K562 (cell line): ENCODE measurements at regions not wholly inside any gene's neighbourhood (a gene's known extent, or its start where the extent isn't known, plus 50 kb on each side); places are given as distances from the start of the nearest gene placed in this dataset.

Experiments used
- ATAC-seq: fragments of 200-7000 bp; cut with Tn5 transposase; 3 replicates; pipeline ENCODE4 v1.9.1; 2020; ENCODE audit warnings: moderate library complexity
- BruUV-seq: library from RNA; stranded (reverse); fragments of 400-500 nt; replicated peaks from 2 replicates; lab custom pipeline; 2021; lab: Mats Ljungman, UMichigan
- CTCF ChIA-PET: fragments of 300-600 bp; formaldehyde crosslinking; extraction: SDS; loops from one replicate; lab custom pipeline; 2021; ENCODE audit warnings: low intra/inter-chr PET ratio; lab: Yijun Ruan, JAX
- POLR2A ChIA-PET: fragments of 300-600, 350-650 bp; sonication (Branson Sonifier 250); formaldehyde crosslinking; extraction: SDS; loops from one replicate; lab custom pipeline; 2021; ENCODE audit warnings: antibody characterized with exemption, inconsistent platforms; lab: Yijun Ruan, JAX
- DNase-seq, 4 experiments: peaks; one replicate each; pipeline versions ENCODE4 v3.0.0 to v3.0.0-alpha.2; 2011 to 2018; ENCODE audit warnings: low spot score in 3 of 4, mixed read lengths in 3 of 4; ENCODE audit errors: extremely low read depth in 1 of 4
- FAIRE-seq: peaks from 2 replicates; lab custom pipeline; 2011; peaks lifted over from hg19 to GRCh38; lab: Jason Lieb, UNC
- H2AFZ ChIP-seq: 2 replicates; pipeline ENCODE4 v1.6.0; 2011; ENCODE audit warnings: low read depth, low read length, control low read depth, inconsistent platforms
- H3K27ac ChIP-seq: fragments of 200-600 bp; 3 replicates; pipeline ENCODE4 v1.8.0; 2011; ENCODE audit warnings: low read depth, mild to moderate bottlenecking, control low read depth, inconsistent platforms, low read length, moderate library complexity, mixed read lengths; ENCODE audit errors: extremely low read depth
- H3K27me3 ChIP-seq, 2 experiments: fragments of 300-600 bp in 1 of 2; 2 replicates in 1 of 2; 3 replicates in 1 of 2; pipeline versions ENCODE4 v1.6.0 to v1.8.0; 2011; ENCODE audit warnings: inconsistent platforms in 2 of 2, low read length in 2 of 2, mild to moderate bottlenecking in 1 of 2, mixed read lengths in 1 of 2, moderate library complexity in 1 of 2; ENCODE audit not compliant: control insufficient read depth in 2 of 2, insufficient read depth in 2 of 2
- H3K36me3 ChIP-seq: fragments of 300-600 bp; 3 replicates; pipeline ENCODE4 v1.8.0; 2011; ENCODE audit warnings: mild to moderate bottlenecking, low read length, inconsistent platforms; ENCODE audit not compliant: control insufficient read depth, insufficient read depth
- H3K4me1 ChIP-seq, 2 experiments: fragments of 200-600 bp in 1 of 2; replicated peaks in 1 of 2; 2 replicates in 1 of 2; 3 replicates in 1 of 2; pipeline versions ENCODE4 v1.5.1 to v1.8.0; 2011; ENCODE audit warnings: inconsistent platforms in 2 of 2, low read length in 2 of 2, mild to moderate bottlenecking in 1 of 2, mixed read lengths in 1 of 2, moderate library complexity in 1 of 2; ENCODE audit not compliant: control insufficient read depth in 2 of 2, insufficient read depth in 2 of 2
- H3K4me2 ChIP-seq: 2 replicates; pipeline ENCODE4 v1.6.1; 2011; ENCODE audit warnings: low read length, control low read depth, inconsistent platforms, mixed read lengths; ENCODE audit not compliant: insufficient read depth
- H3K4me3 ChIP-seq: fragments of 200-600 bp; sonication (generic), shearing (Covaris generic); 2 replicates; pipeline ENCODE4 v1.5.1; 2016; ENCODE audit warnings: control low read depth, inconsistent platforms
- H3K79me2 ChIP-seq: fragments of 200-600 bp; 3 replicates; pipeline ENCODE4 v1.8.0; 2011; ENCODE audit warnings: low read length, inconsistent platforms; ENCODE audit not compliant: control insufficient read depth, insufficient read depth
- H3K9ac ChIP-seq, 2 experiments: 2 replicates each; pipeline versions ENCODE4 v1.6.0 to v1.6.1; 2011; ENCODE audit warnings: low read depth in 2 of 2, low read length in 2 of 2, control low read depth in 1 of 2, inconsistent platforms in 1 of 2, mild to moderate bottlenecking in 1 of 2, mixed read lengths in 1 of 2; ENCODE audit not compliant: insufficient read depth in 1 of 2
- H3K9me1 ChIP-seq: one replicate; pipeline ENCODE4 v1.6.0; 2011; ENCODE audit warnings: inconsistent platforms, mild to moderate bottlenecking, low read length, moderate library complexity; ENCODE audit not compliant: control insufficient read depth, insufficient read depth
- H3K9me3 ChIP-seq: replicated peaks from 2 replicates; pipeline ENCODE4 v1.5.1; 2011; ENCODE audit warnings: low read depth, low read length, inconsistent platforms; ENCODE audit not compliant: control insufficient read depth, insufficient read depth
- H4K20me1 ChIP-seq: replicated peaks from 2 replicates; pipeline ENCODE4 v1.6.1; 2011; ENCODE audit warnings: low read length, inconsistent platforms, mixed read lengths; ENCODE audit not compliant: control insufficient read depth, insufficient read depth
- ARHGAP35 ChIP-seq: fragments of 450-650 bp; IDR thresholded peaks from 2 replicates; pipeline ENCODE4 v1.6.1; 2018; ENCODE audit not compliant: partially characterized antibody
- BCOR ChIP-seq: fragments of 450-650 bp; IDR thresholded peaks from 2 replicates; pipeline ENCODE4 v1.6.1; 2016
- CHD1 ChIP-seq: fragments of 200-600 bp; sonication (generic); IDR thresholded peaks from one replicate; pipeline ENCODE4 v1.6.1; 2012; ENCODE audit warnings: mild to moderate bottlenecking, moderate library complexity, low read length, inconsistent platforms
- CSDE1 ChIP-seq, 2 experiments: fragments of 450-650 bp; IDR thresholded peaks; 2 replicates each; pipeline ENCODE4 v1.6.1; 2016; ENCODE audit warnings: mild to moderate bottlenecking in 1 of 2
- E2F1 ChIP-seq: sonication (generic); formaldehyde crosslinking; IDR thresholded peaks from 2 replicates; pipeline ENCODE4 v1.8.1; 2023; ENCODE audit warnings: mild to moderate bottlenecking, missing genetic modification reagents, moderate library complexity
- FOXJ2 ChIP-seq: fragments of 200-800 bp; sonication (Bioruptor generic); IDR thresholded peaks from 2 replicates; pipeline ENCODE4 v1.6.1; 2016; ENCODE audit warnings: missing genetic modification characterization, missing compliant biosample characterization
- FOXO4 ChIP-seq: fragments of 450-650 bp; formaldehyde crosslinking; IDR thresholded peaks from 2 replicates; pipeline ENCODE4 v1.4.0; 2020; ENCODE audit warnings: mild to moderate bottlenecking, moderate library complexity
- IRF1 ChIP-seq: sonication (generic); formaldehyde crosslinking; IDR thresholded peaks from 2 replicates; pipeline ENCODE4 v1.8.0; 2022; ENCODE audit warnings: missing genetic modification reagents, mild to moderate bottlenecking, borderline replicate concordance
- POLR2H ChIP-seq: IDR thresholded peaks from 2 replicates; pipeline ENCODE4 v1.6.1; 2016; ENCODE audit warnings: missing genetic modification characterization, low read depth, mild to moderate bottlenecking, control low read depth, missing compliant biosample characterization, moderate library complexity
- RFX5 ChIP-seq: IDR thresholded peaks from 2 replicates; pipeline ENCODE4 v1.6.1; 2011; ENCODE audit warnings: low read depth, mild to moderate bottlenecking, improper control_type of control experiment, low read length
- RNF2 ChIP-seq: sonication (generic); IDR thresholded peaks from 2 replicates; pipeline ENCODE4 v1.6.1; 2016
- SMAD2 ChIP-seq: fragments of 150-350 bp; IDR thresholded peaks from 2 replicates; pipeline ENCODE4 v1.6.1; 2014; ENCODE audit warnings: low read depth, mild to moderate bottlenecking, low read length
- SRSF9 ChIP-seq: fragments of 200-400 bp; formaldehyde crosslinking; IDR thresholded peaks from 2 replicates; pipeline ENCODE4 v1.6.1; 2017; ENCODE audit warnings: low read depth, low read length, borderline replicate concordance
- TBL1XR1 ChIP-seq, 2 experiments: IDR thresholded peaks; 2 replicates each; pipeline ENCODE4 v1.6.1; 2012; ENCODE audit warnings: improper control_type of control experiment in 2 of 2, low read length in 2 of 2, mild to moderate bottlenecking in 1 of 2
- TEAD1 ChIP-seq, 2 experiments: fragments of 450-650 bp in 1 of 2; sonication (generic) in 1 of 2; formaldehyde crosslinking; IDR thresholded peaks; 2 replicates each; pipeline versions ENCODE4 v1.4.0 to v1.8.0; 2020 to 2022; ENCODE audit warnings: mild to moderate bottlenecking in 2 of 2, missing genetic modification reagents in 1 of 2
- ZC3H8 ChIP-seq: fragments of 450-650 bp; IDR thresholded peaks from 2 replicates; pipeline ENCODE4 v1.6.1; 2017
- ZNF274 ChIP-seq: IDR thresholded peaks from 2 replicates; pipeline ENCODE4 v1.6.1; 2011; ENCODE audit warnings: low read depth, mild to moderate bottlenecking, low read length, moderate library complexity, borderline replicate concordance
- ZNF398 ChIP-seq: fragments of 250-450 bp; sonication (Bioruptor Pico); IDR thresholded peaks from 2 replicates; pipeline ENCODE4 v1.8.0; 2021; ENCODE audit warnings: moderate library complexity, mild to moderate bottlenecking, inconsistent platforms
- ZNF696 ChIP-seq: fragments of 250-450 bp; sonication (Bioruptor Pico); conservative IDR thresholded peaks from 2 replicates; pipeline ENCODE4 v1.4.0; 2020; ENCODE audit warnings: mild to moderate bottlenecking, moderate library complexity
- WGBS: fragments of 100-300 bp; shearing (Covaris generic); methylation state at CpG from one replicate; pipeline ENCODE4 v1.1.6; 2016; ENCODE audit warnings: low coverage, mixed read lengths; ENCODE audit not compliant: insufficient coverage; ENCODE audit errors: missing lambda C conversion rate; 5-methylcytosine and 5-hydroxymethylcytosine counted together
- in situ Hi-C: fragments of 300-500 bp; cut with MboI; formaldehyde crosslinking; loops from 4 replicates; pipeline ENCODE4 v1.15.0; 2018; ENCODE audit warnings: inconsistent platforms, mixed read lengths
- intact Hi-C: fragments of 100-400 bp; cut with micrococcal nuclease; formaldehyde crosslinking; loops from 2 replicates; pipeline ENCODE4 v1.14.2; 2022

GRCh38 chr2:37869304-37869703 is 55.8 kb upstream of the RMDN2 start:
- Histone ChIP-seq H2AFZ (no peak overlapping the region), H4K20me1 (peaks cover under 1% of the 10 kb centered on the region; the same call in 1 of the 2 replicates), H3K27ac (no peak overlapping the region), H3K9ac (no peak overlapping the region), H3K4me2 (no peak overlapping the region), H3K4me1 (no peaks in the 10 kb centered on the region; a peak in 1 of 5 replicates), H3K27me3 (peaks cover 14 to 29% of the 10 kb centered on the region in 2 experiments), H3K79me2 (no peaks in the 10 kb centered on the region), H3K4me3 (no peak overlapping the region), H3K9me3 (no peaks in the 10 kb centered on the region), H3K36me3 (no peaks in the 10 kb centered on the region), H3K9me1 (no peaks in the 10 kb centered on the region)
- CTCF ChIA-PET = no interaction called here
- ATAC-seq = no peak
- TF ChIP-seq FOXO4 (CRISPR knock-in tag) = no peak
- TF ChIP-seq CSDE1 (IDR thresholded peaks at IDR 0.05) = no peak
- TF ChIP-seq RNF2 = no peak
- TF ChIP-seq ZNF398 = no peak
- TF ChIP-seq BCOR = no peak
- no peak for TF ChIP-seq SRSF9
- no peak for TF ChIP-seq TBL1XR1 (IDR thresholded peaks at IDR 0.05; ENCODE audit: low read length in 2 of 2)
- TF ChIP-seq ZNF274 = no peak
- TF ChIP-seq SMAD2 = no peak
- TF ChIP-seq ARHGAP35 = no peak
- TF ChIP-seq FOXJ2 (tag) = no peak
- TF ChIP-seq TEAD1 (CRISPR knock-in tag; IDR thresholded peaks at IDR 0.05) = no peak
- no peak for TF ChIP-seq E2F1 (CRISPR knock-in tag)
- TF ChIP-seq RFX5 = no peak
- TF ChIP-seq POLR2H (tag) = no peak
- TF ChIP-seq CHD1 = no peak
- no peak for TF ChIP-seq ZC3H8
- no peak for TF ChIP-seq IRF1 (CRISPR knock-in tag)
- no peak for TF ChIP-seq ZNF696 (CRISPR knock-in tag)
- POLR2A ChIA-PET = no interaction called here
- in situ Hi-C loops (no loop called here), intact Hi-C loops (no loop called here)
- FAIRE-seq = no peak
- no peak for DNase-seq
- WGBS = 3% methylated on average over 2 of the region's 2 CpGs
- BruUV-seq = no TSS peak
